NCI-H526 treated with DMSO at 0.1 percent for 48 hours (cell line): ENCODE measurements at regions not wholly inside any gene's neighbourhood (a gene's known extent, or its start where the extent isn't known, plus 50 kb on each side); places are given as distances from the start of the nearest gene placed in this dataset.

Source experiments
- DNase-seq: peaks from one replicate; lab custom pipeline; 2025; lab: John Stamatoyannopoulos, UW

- DNase-seq, result no peak
Measured at GRCh38 chr5:88144219-88145001, 124.2 kb downstream of the TMEM161B start.

- no peak for DNase-seq
Measured at GRCh38 chr5:88143693-88144218, 124.9 kb downstream of the TMEM161B start.

- DNase-seq, result no peak
Measured at GRCh38 chr5:88142886-88143692, 125.6 kb downstream of the TMEM161B start.

GRCh38 chr5:88142636-88142885 is 126.1 kb downstream of the TMEM161B start:
- no peak for DNase-seq

GRCh38 chr5:88140856-88141752 is 127.5 kb downstream of the TMEM161B start:
- peak; percentile 97 for DNase-seq

- no peak for DNase-seq
Measured at GRCh38 chr5:88140396-88140855, 128.2 kb downstream of the TMEM161B start.

- DNase-seq, result no peak
Measured at GRCh38 chr5:88130211-88130815, 138.3 kb downstream of the TMEM161B start.

- no peak for DNase-seq
Measured at GRCh38 chr5:88128813-88129212, 139.8 kb downstream of the TMEM161B start.

GRCh38 chr5:88119535-88120125 is 149.0 kb downstream of the TMEM161B start:
- no peak for DNase-seq

- DNase-seq, result no peak
Measured at GRCh38 chr5:88118179-88118578, 150.5 kb downstream of the TMEM161B start.

- no peak for DNase-seq
Measured at GRCh38 chr5:88117546-88117945, 151.1 kb downstream of the TMEM161B start.

- no peak for DNase-seq
Measured at GRCh38 chr5:88116396-88116795, 152.2 kb downstream of the TMEM161B start.

- DNase-seq, result no peak
Measured at GRCh38 chr5:88115211-88115610, 153.4 kb downstream of the TMEM161B start.

GRCh38 chr5:88113429-88113828 is 155.2 kb downstream of the TMEM161B start:
- no peak for DNase-seq

- no peak for DNase-seq
Measured at GRCh38 chr5:88109818-88110217, 158.8 kb downstream of the TMEM161B start.

GRCh38 chr5:88108490-88109279 is 160.0 kb downstream of the TMEM161B start:
- DNase-seq, result no peak

GRCh38 chr5:88094906-88095496 is 173.6 kb downstream of the TMEM161B start:
- DNase-seq, result no peak

- no peak for DNase-seq
Measured at GRCh38 chr5:88094403-88094802, 174.2 kb downstream of the TMEM161B start.

GRCh38 chr5:88093765-88094164 is 174.9 kb downstream of the TMEM161B start:
- DNase-seq, result no peak

- DNase-seq, result no peak
Measured at GRCh38 chr5:88092958-88093605, 175.6 kb downstream of the TMEM161B start.
